ENCODE measurements at regions not wholly inside any gene's neighbourhood (a gene's known extent, or its start where the extent isn't known, plus 50 kb on each side); places are given as distances from the start of the nearest gene placed in this dataset.

GRCh38 chr2:152240559-152241231 lies 65.1 kb upstream of the STAM2 start:
- Histone ChIP-seq H3K27ac (no peak overlapping the region), H3K9me3 (peaks cover 0 to 5% of the 10 kb centered on the region in 2 donors), H3K27me3 (no peaks in the 10 kb centered on the region), H3K4me3 (no peak overlapping the region), H3K4me1 (no peaks in the 10 kb centered on the region), H3K36me3 (no peaks in the 10 kb centered on the region)
- DNase-seq (ENCODE audit: low spot score in 2 of 2) = no peak
- intact Hi-C loops (cut with DNase I; ENCODE audit: low total_unique reads) = no loop called here
- TF ChIP-seq POLR2A (IDR thresholded peaks at IDR 0.05) = no peak
- no peak for TF ChIP-seq CTCF (IDR thresholded peaks at IDR 0.05)
- no peak for TF ChIP-seq POLR2AphosphoS5 (IDR thresholded peaks at IDR 0.05)

- intact Hi-C loops (cut with DNase I; ENCODE audit: low total_unique reads) = no loop called here
- Histone ChIP-seq H3K27ac (no peak overlapping the region), H3K4me1 (no peaks in the 10 kb centered on the region), H3K36me3 (no peaks in the 10 kb centered on the region), H3K9me3 (peaks cover 0 to 5% of the 10 kb centered on the region in 2 donors), H3K27me3 (no peaks in the 10 kb centered on the region), H3K4me3 (no peak overlapping the region)
- no peak for DNase-seq (ENCODE audit: low spot score in 2 of 2)
- TF ChIP-seq CTCF (IDR thresholded peaks at IDR 0.05) (no peak), POLR2AphosphoS5 (IDR thresholded peaks at IDR 0.05) (no peak), POLR2A (IDR thresholded peaks at IDR 0.05) (no peak)
These were observed 66.6 kb upstream of the STAM2 start for GRCh38 chr2:152241948-152242729.

- intact Hi-C loops (cut with DNase I; ENCODE audit: low total_unique reads) = no loop called here
- Histone ChIP-seq H3K27ac (no peak overlapping the region), H3K4me3 (no peak overlapping the region), H3K36me3 (no peaks in the 10 kb centered on the region), H3K4me1 (no peaks in the 10 kb centered on the region), H3K9me3 (peaks cover 0 to 5% of the 10 kb centered on the region in 2 donors), H3K27me3 (no peaks in the 10 kb centered on the region)
- DNase-seq (ENCODE audit: low spot score in 2 of 2) = no peak
- TF ChIP-seq POLR2AphosphoS5 (IDR thresholded peaks at IDR 0.05) (no peak), CTCF (IDR thresholded peaks at IDR 0.05) (no peak), POLR2A (IDR thresholded peaks at IDR 0.05) (no peak)
These were observed 67.4 kb upstream of the STAM2 start for GRCh38 chr2:152242787-152243472.

- DNase-seq (ENCODE audit: low spot score in 2 of 2) = no peak
- TF ChIP-seq CTCF (IDR thresholded peaks at IDR 0.05) = no peak
- Histone ChIP-seq H3K4me1 (no peaks in the 10 kb centered on the region), H3K4me3 (no peak overlapping the region), H3K36me3 (no peaks in the 10 kb centered on the region), H3K27me3 (no peaks in the 10 kb centered on the region), H3K27ac (peak overlapping the region in 1 of 2 donors; percentile 28), H3K9me3 (peaks cover 0 to 5% of the 10 kb centered on the region in 2 donors)
- intact Hi-C loops (cut with DNase I; ENCODE audit: low total_unique reads) = no loop called here
These were observed 68.4 kb upstream of the STAM2 start for GRCh38 chr2:152243761-152244640.
